Heart left ventricle (tissue), 13 donors: ENCODE measurements at regions not wholly inside any gene's neighbourhood (a gene's known extent, or its start where the extent isn't known, plus 50 kb on each side); places are given as distances from the start of the nearest gene placed in this dataset.

Source experiments
- POLR2A ChIP-seq, 2 donors: fragments of 450-650 bp; IDR thresholded peaks; one replicate each; pipeline ENCODE4 v1.6.1; 2017; ENCODE audit warnings: antibody characterized with exemption in 2 of 2, mild to moderate bottlenecking in 2 of 2, moderate library complexity in 2 of 2
- TF ChIP-seq, protein P1 (sequence below), 12 donors: fragments of 200-600 bp; sonication (generic) in 4 of 12; IDR thresholded peaks; one replicate each; pipeline versions ENCODE4 v1.5.0 to v1.8.0; 2018 to 2022; ENCODE audit warnings: antibody characterized with exemption in 12 of 12, mild to moderate bottlenecking in 5 of 12
- donor health status: ischemic (EF 13 %, LVEDD 7.1; RV severe dilation, severe dysfunction).
- donor health status: DM: no; HTN: yes; CAD: no.
- donor health status: DM: no; HTN: no; CAD: no.
- donor health status: ischemic (EF 25% LVEDD 6.9; RV normal size, moderate dysfunction).
- donor health status: ischemic (EF 25% LVEDD 5.7; RV mildly dilated, moderate dysfunction).
- donor health status: ischemic (EF 35%, LVEDD 5.7; RV mildly dilated, moderate dysfunction).
- donor health status: nonischemic (EF 11% LVEDD 7.7; RV severe dilation, severe dysfunction).
- donor health status: DM: yes; HTN: yes; CAD: no.
- donor health status: PGD.
- donor health status: ischemic (EF 29% LVEDD 5.4; RV normal size, mild dysfunction).
- donor health status: nonischemic (EF 23%, LVEDD 6.1; RV moderate dilation, normal function).

GRCh38 chr10:65365878-65366277 lies 1560.0 kb upstream of the LRRTM3 start:
- TF ChIP-seq, protein P1, sequence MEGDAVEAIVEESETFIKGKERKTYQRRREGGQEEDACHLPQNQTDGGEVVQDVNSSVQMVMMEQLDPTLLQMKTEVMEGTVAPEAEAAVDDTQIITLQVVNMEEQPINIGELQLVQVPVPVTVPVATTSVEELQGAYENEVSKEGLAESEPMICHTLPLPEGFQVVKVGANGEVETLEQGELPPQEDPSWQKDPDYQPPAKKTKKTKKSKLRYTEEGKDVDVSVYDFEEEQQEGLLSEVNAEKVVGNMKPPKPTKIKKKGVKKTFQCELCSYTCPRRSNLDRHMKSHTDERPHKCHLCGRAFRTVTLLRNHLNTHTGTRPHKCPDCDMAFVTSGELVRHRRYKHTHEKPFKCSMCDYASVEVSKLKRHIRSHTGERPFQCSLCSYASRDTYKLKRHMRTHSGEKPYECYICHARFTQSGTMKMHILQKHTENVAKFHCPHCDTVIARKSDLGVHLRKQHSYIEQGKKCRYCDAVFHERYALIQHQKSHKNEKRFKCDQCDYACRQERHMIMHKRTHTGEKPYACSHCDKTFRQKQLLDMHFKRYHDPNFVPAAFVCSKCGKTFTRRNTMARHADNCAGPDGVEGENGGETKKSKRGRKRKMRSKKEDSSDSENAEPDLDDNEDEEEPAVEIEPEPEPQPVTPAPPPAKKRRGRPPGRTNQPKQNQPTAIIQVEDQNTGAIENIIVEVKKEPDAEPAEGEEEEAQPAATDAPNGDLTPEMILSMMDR (IDR thresholded peaks at IDR 0.05): no peak
- TF ChIP-seq POLR2A (IDR thresholded peaks at IDR 0.05): no peak
